HepG2 (cell line): ENCODE measurements at regions not wholly inside any gene's neighbourhood (a gene's known extent, or its start where the extent isn't known, plus 50 kb on each side); places are given as distances from the start of the nearest gene placed in this dataset.
"Not testable (repeated sequence)": the region's sequence is repeated elsewhere in the genome, so short reads cannot be mapped to it uniquely, and the experiment has no call there.

Experiments
- ATAC-seq: fragments of 200-7000 bp; cut with Tn5 transposase; 3 replicates; pipeline ENCODE4 v1.9.1; 2020; ENCODE audit warnings: mild to moderate bottlenecking, moderate library complexity
- BruUV-seq: library from RNA; stranded (reverse); fragments of 400-500 nt; replicated peaks from 2 replicates; lab custom pipeline; 2021; lab: Mats Ljungman, UMichigan
- CTCF ChIA-PET: fragments of 300-600 bp; formaldehyde crosslinking; extraction: SDS; loops from one replicate; lab custom pipeline; 2021; ENCODE audit warnings: low total read pairs, inconsistent platforms, low intra/inter-chr PET ratio; lab: Yijun Ruan, JAX
- POLR2A ChIA-PET: fragments of 350-600 bp; sonication (Branson Sonifier 250); formaldehyde crosslinking; loops from one replicate; lab custom pipeline; 2020; ENCODE audit warnings: antibody characterized with exemption, inconsistent platforms; lab: Yijun Ruan, JAX
- DNase-seq: peaks from one replicate; pipeline ENCODE4 v3.0.0-alpha.2; 2015; ENCODE audit warnings: low spot score
- FAIRE-seq: peaks from 3 replicates; lab custom pipeline; 2011; peaks lifted over from hg19 to GRCh38; lab: Jason Lieb, UNC
- H2AFZ ChIP-seq: one replicate; pipeline ENCODE4 v1.6.1; 2011; ENCODE audit warnings: low read length, inconsistent platforms
- H3K27ac ChIP-seq: fragments of 300-600 bp; 3 replicates; pipeline ENCODE4 v1.8.0; 2011; ENCODE audit warnings: mixed run types, mild to moderate bottlenecking, mixed read lengths, low read length, inconsistent platforms; ENCODE audit not compliant: insufficient read depth; ENCODE audit errors: extremely low read length
- H3K27me3 ChIP-seq, 2 experiments: fragments of 200-600 bp in 1 of 2; 2 replicates in 1 of 2; 3 replicates in 1 of 2; pipeline versions ENCODE4 v1.6.0 to v1.8.0; 2011; ENCODE audit warnings: low read length in 2 of 2, mild to moderate bottlenecking in 2 of 2, moderate library complexity in 2 of 2, inconsistent platforms in 1 of 2; ENCODE audit not compliant: insufficient read depth in 2 of 2, control insufficient read depth in 1 of 2
- H3K36me3 ChIP-seq, 2 experiments: fragments of 200-600 bp in 1 of 2; replicated peaks in 1 of 2; 2 replicates in 1 of 2; 3 replicates in 1 of 2; pipeline versions ENCODE4 v1.5.1 to v1.8.0; 2011; ENCODE audit warnings: low read length in 2 of 2, inconsistent platforms in 1 of 2; ENCODE audit not compliant: insufficient read depth in 2 of 2, control insufficient read depth in 1 of 2
- H3K4me1 ChIP-seq: 2 replicates; pipeline ENCODE4 v1.5.1; 2012; ENCODE audit warnings: low read length, inconsistent platforms; ENCODE audit not compliant: insufficient read depth
- H3K4me2 ChIP-seq: 2 replicates; pipeline ENCODE4 v1.6.0; 2011; ENCODE audit warnings: low read depth, low read length, inconsistent platforms
- H3K4me3 ChIP-seq, 3 experiments: fragments of 200-600 bp in 1 of 3; sonication (generic), shearing (Covaris generic) in 1 of 3; replicated peaks in 1 of 3; 2 replicates each; pipeline ENCODE4 v1.5.1; 2011 to 2016; ENCODE audit warnings: low read length in 3 of 3, inconsistent platforms in 2 of 3, low read depth in 2 of 3, mild to moderate bottlenecking in 2 of 3, control low read depth in 1 of 3, mixed read lengths in 1 of 3; ENCODE audit not compliant: insufficient read depth in 1 of 3
- H3K79me2 ChIP-seq: one replicate; pipeline ENCODE4 v1.6.1; 2011; ENCODE audit warnings: low read length, inconsistent platforms; ENCODE audit not compliant: insufficient read depth
- H3K9ac ChIP-seq: 2 replicates; pipeline ENCODE4 v1.6.0; 2011; ENCODE audit warnings: mild to moderate bottlenecking, low read depth, low read length, inconsistent platforms; ENCODE audit not compliant: insufficient read depth
- H3K9me3 ChIP-seq: 2 replicates; pipeline ENCODE4 v1.5.1; 2012; ENCODE audit warnings: mild to moderate bottlenecking, low read length
- H4K20me1 ChIP-seq: 2 replicates; pipeline ENCODE4 v1.6.0; 2011; ENCODE audit warnings: inconsistent platforms, mild to moderate bottlenecking, low read length, moderate library complexity; ENCODE audit not compliant: insufficient read depth
- FLYWCH1 ChIP-seq: sonication (generic); formaldehyde crosslinking; IDR thresholded peaks from 2 replicates; pipeline ENCODE4 v1.8.1; 2023; ENCODE audit warnings: mild to moderate bottlenecking, missing genetic modification reagents
- FOXC1 ChIP-seq: sonication (generic); formaldehyde crosslinking; IDR thresholded peaks from 2 replicates; pipeline ENCODE4 v1.8.0; 2022; ENCODE audit warnings: mild to moderate bottlenecking, missing genetic modification reagents, borderline replicate concordance
- NCOA5 ChIP-seq: sonication (generic); formaldehyde crosslinking; IDR thresholded peaks from 2 replicates; pipeline ENCODE4 v1.4.0; 2020; ENCODE audit warnings: missing genetic modification reagents
- PHF8 ChIP-seq: sonication (generic); formaldehyde crosslinking; IDR thresholded peaks from 2 replicates; pipeline ENCODE4 v1.5.0; 2020; ENCODE audit warnings: missing genetic modification reagents
- PRMT3 ChIP-seq: sonication (generic); formaldehyde crosslinking; IDR thresholded peaks from 2 replicates; pipeline ENCODE4 v1.8.1; 2022; ENCODE audit warnings: low read depth, mild to moderate bottlenecking, moderate library complexity, missing genetic modification reagents, borderline replicate concordance
- STAG1 ChIP-seq: sonication (generic); formaldehyde crosslinking; IDR thresholded peaks from 2 replicates; pipeline ENCODE4 v1.4.0; 2020; ENCODE audit warnings: missing genetic modification reagents
- TBX3 ChIP-seq: fragments of 450-650 bp; IDR thresholded peaks from 2 replicates; pipeline ENCODE4 v1.6.1; 2017; ENCODE audit warnings: antibody characterized with exemption, mild to moderate bottlenecking, inconsistent platforms, borderline replicate concordance
- WGBS: methylation state at CpG from one replicate; pipeline ENCODE4 v1.1.6; 2017; ENCODE audit warnings: low lambda C conversion rate; 5-methylcytosine and 5-hydroxymethylcytosine counted together
- in situ Hi-C: cut with HindIII; loops from 2 replicates; pipeline ENCODE4 v1.10.0; 2017; ENCODE audit warnings: low pct_unique_long_range_greater_than_20kb; ENCODE audit not compliant: extremely low pct_ligation_motif_present
- intact Hi-C: fragments of 100-400 bp; cut with micrococcal nuclease; formaldehyde crosslinking; loops from one replicate; pipeline ENCODE4 v1.10.0; 2022; ENCODE audit not compliant: unreplicated experiment
- TF ChIP-seq, protein P1 (sequence below): IDR thresholded peaks from 2 replicates; pipeline ENCODE4 v1.6.1; 2016
- TF ChIP-seq, protein P2 (sequence below): sonication (generic); formaldehyde crosslinking; IDR thresholded peaks from 2 replicates; pipeline ENCODE4 v1.5.1; 2020; ENCODE audit warnings: missing genetic modification reagents, mild to moderate bottlenecking, borderline replicate concordance

DNA sequence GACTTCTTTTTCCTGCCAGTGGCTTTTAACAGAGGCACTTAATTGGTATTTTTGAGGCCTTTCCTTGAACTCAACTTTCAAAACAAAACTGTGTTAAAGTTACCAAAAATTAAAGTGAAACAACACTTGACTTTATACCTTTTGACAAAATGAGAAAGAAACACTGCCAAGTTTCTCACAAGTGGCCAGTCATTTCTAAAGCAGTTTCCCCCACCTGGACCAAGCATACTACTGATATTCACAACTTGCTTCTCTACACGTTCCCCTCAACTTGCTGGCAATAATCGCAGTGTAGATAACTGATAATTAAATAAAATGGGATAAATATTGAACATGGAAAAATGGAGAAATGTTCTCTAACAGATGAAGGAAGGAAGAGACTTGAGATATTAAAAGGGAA, 135.7 kb downstream of the TLR4 start:
- ChIA-PET POLR2A (no interaction called here), CTCF (no interaction called here)

DNA sequence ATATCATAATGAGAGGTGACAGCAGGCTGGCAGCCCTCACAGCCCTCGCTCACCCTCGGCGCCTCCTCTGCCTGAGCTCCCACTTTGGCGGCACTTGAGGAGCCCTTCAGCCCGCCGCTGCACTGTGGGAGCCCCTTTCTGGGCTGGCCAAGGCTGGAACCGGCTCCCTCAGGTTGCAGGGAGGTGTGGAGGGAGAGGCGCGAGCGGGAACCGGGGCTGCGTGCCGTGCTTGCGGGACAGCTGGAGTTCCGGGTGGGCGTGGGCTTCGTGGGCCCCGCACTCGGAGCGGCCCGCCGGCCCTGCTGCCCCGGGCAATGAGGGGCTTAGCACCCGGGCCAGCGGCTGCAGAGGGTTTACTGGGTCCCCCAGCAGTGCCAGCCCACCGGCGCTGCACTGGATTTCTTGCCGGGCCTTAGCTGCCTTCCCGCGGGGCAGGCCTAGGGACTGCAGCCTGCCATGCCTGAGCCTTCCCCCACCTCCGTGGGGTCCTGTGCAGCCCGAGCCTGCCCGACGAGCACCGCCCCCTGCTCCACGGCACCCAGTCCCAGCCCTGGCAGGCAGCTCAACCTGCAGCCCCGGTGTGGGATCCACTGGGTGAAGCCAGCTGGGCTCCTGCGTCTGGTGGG, 147.7 kb downstream of the TLR4 start:
- H3K27me3 ChIP-seq, POLR2A ChIA-PET, CTCF ChIA-PET, H3K9ac ChIP-seq, H3K4me2 ChIP-seq, DNase-seq, H3K27ac ChIP-seq, H3K4me3 ChIP-seq, intact Hi-C loops, in situ Hi-C loops, H3K36me3 ChIP-seq, H4K20me1 ChIP-seq, FAIRE-seq, H2AFZ ChIP-seq, ATAC-seq, H3K79me2 ChIP-seq, H3K4me1 ChIP-seq, BruUV-seq: not testable (repeated sequence)
- H3K9me3 ChIP-seq, result peaks cover 76% of the 10 kb centered on the region
- 67% methylated on average over 14 of the region's 38 CpGs for WGBS

More for the DNA sequence above, 135.7 kb downstream of the TLR4 start:
- no peak for ATAC-seq
- Histone ChIP-seq H3K4me2 (no peak overlapping the region), H3K4me1 (no peaks in the 10 kb centered on the region), H3K27ac (no peak overlapping the region), H3K79me2 (no peaks in the 10 kb centered on the region), H3K36me3 (no peaks in the 10 kb centered on the region), H3K27me3 (no peaks in the 10 kb centered on the region), H4K20me1 (no peaks in the 10 kb centered on the region), H3K9ac (no peak overlapping the region), H3K9me3 (peaks cover 23% of the 10 kb centered on the region), H3K4me3 (no peak overlapping the region), H2AFZ (no peak overlapping the region)
- no peak for DNase-seq
- 3% methylated on average over 2 of the region's 2 CpGs for WGBS
- in situ Hi-C loops, result no loop called here
- FAIRE-seq, result no peak
- intact Hi-C loops, result no loop called here
- no TSS peak for BruUV-seq
- TF ChIP-seq, protein P1, sequence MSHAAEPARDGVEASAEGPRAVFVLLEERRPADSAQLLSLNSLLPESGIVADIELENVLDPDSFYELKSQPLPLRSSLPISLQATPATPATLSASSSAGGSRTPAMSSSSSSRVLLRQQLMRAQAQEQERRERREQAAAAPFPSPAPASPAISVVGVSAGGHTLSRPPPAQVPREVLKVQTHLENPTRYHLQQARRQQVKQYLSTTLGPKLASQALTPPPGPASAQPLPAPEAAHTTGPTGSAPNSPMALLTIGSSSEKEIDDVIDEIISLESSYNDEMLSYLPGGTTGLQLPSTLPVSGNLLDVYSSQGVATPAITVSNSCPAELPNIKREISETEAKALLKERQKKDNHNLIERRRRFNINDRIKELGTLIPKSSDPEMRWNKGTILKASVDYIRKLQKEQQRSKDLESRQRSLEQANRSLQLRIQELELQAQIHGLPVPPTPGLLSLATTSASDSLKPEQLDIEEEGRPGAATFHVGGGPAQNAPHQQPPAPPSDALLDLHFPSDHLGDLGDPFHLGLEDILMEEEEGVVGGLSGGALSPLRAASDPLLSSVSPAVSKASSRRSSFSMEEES (CRISPR knock-in tag), result no peak
- TF ChIP-seq FLYWCH1 (CRISPR knock-in tag), result no peak
- no peak for TF ChIP-seq PRMT3 (CRISPR knock-in tag)
- TF ChIP-seq PHF8, result no peak
- no peak for TF ChIP-seq TBX3
- TF ChIP-seq STAG1 (CRISPR knock-in tag), result no peak
- no peak for TF ChIP-seq FOXC1 (CRISPR knock-in tag)
- TF ChIP-seq, protein P2, sequence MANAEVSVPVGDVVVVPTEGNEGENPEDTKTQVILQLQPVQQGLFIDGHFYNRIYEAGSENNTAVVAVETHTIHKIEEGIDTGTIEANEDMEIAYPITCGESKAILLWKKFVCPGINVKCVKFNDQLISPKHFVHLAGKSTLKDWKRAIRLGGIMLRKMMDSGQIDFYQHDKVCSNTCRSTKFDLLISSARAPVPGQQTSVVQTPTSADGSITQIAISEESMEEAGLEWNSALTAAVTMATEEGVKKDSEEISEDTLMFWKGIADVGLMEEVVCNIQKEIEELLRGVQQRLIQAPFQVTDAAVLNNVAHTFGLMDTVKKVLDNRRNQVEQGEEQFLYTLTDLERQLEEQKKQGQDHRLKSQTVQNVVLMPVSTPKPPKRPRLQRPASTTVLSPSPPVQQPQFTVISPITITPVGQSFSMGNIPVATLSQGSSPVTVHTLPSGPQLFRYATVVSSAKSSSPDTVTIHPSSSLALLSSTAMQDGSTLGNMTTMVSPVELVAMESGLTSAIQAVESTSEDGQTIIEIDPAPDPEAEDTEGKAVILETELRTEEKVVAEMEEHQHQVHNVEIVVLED (CRISPR knock-in tag), result no peak
- TF ChIP-seq NCOA5 (CRISPR knock-in tag), result no peak
- TF ChIP-seq, all 625 proteins: peak for 0
